HCT116 (cell line): ENCODE measurements at regions not wholly inside any gene's neighbourhood (a gene's known extent, or its start where the extent isn't known, plus 50 kb on each side); places are given as distances from the start of the nearest gene placed in this dataset.

ENCODE experiments used
- ATAC-seq: fragments of 200-7000 bp; cut with Tn5 transposase; 2 replicates; pipeline ENCODE4 v1.9.1; 2020; ENCODE audit warnings: mild to moderate bottlenecking, moderate library complexity
- BruUV-seq: library from RNA; stranded (reverse); fragments of 400-500 nt; replicated peaks from 2 replicates; lab custom pipeline; 2021; lab: Mats Ljungman, UMichigan
- CTCF ChIA-PET: fragments of 300-600 bp; sonication (Branson Sonifier 250); formaldehyde crosslinking; loops from one replicate; lab custom pipeline; 2021; ENCODE audit warnings: antibody characterized with exemption; lab: Charles Lee
- POLR2A ChIA-PET: fragments of 300-600, 350-600 bp; sonication (Branson Sonifier 250); formaldehyde crosslinking; loops from one replicate; lab custom pipeline; 2021; ENCODE audit warnings: antibody characterized with exemption; lab: Charles Lee
- RAD21 ChIA-PET, 2 experiments: fragments of 300-600 bp; sonication (Branson Sonifier 250); formaldehyde crosslinking; loops; one replicate each; lab custom pipeline; 2023; ENCODE audit warnings: low total read pairs in 2 of 2; ENCODE audit not compliant: uncharacterized antibody in 2 of 2, unreplicated experiment in 2 of 2, low non-redundant PET in 1 of 2; lab: Charles Lee
- DNase-seq: peaks from one replicate; pipeline ENCODE4 v3.0.0-alpha.2; 2010; ENCODE audit warnings: low read depth, low spot score
- H2AFZ ChIP-seq: fragments of 200-600 bp; shearing (Covaris generic), sonication (generic); 2 replicates; pipeline ENCODE4 v1.6.1; 2017; ENCODE audit warnings: low read depth, mixed run types, mixed read lengths, antibody characterized with exemption, low read length; ENCODE audit not compliant: poor library complexity, severe bottlenecking
- H3K27ac ChIP-seq: 2 replicates; pipeline ENCODE4 v1.5.1; 2012; ENCODE audit warnings: low read depth, low read length
- H3K27me3 ChIP-seq: fragments of 200-600 bp; sonication (generic); 2 replicates; pipeline ENCODE4 v1.6.1; 2016; ENCODE audit warnings: mixed run types, low read length, mixed read lengths; ENCODE audit not compliant: insufficient read depth
- H3K36me3 ChIP-seq, 2 experiments: fragments of 200-500 bp in 1 of 2; fragments of 200-600 bp in 1 of 2; sonication (Bioruptor generic) in 1 of 2; sonication (generic) in 1 of 2; 2 replicates each; pipeline versions ENCODE4 v1.5.1 to v1.6.1; 2014 to 2016; ENCODE audit warnings: low read length in 2 of 2, inconsistent platforms in 1 of 2, mixed read lengths in 1 of 2, mixed run types in 1 of 2; ENCODE audit not compliant: insufficient read depth in 2 of 2, control insufficient read depth in 1 of 2
- H3K4me1 ChIP-seq, 2 experiments: fragments of 200-600 bp in 1 of 2; sonication (generic) in 1 of 2; 2 replicates each; pipeline versions ENCODE4 v1.5.1 to v1.6.1; 2012 to 2017; ENCODE audit warnings: low read length in 2 of 2, inconsistent platforms in 1 of 2, mild to moderate bottlenecking in 1 of 2, mixed read lengths in 1 of 2, mixed run types in 1 of 2, moderate library complexity in 1 of 2; ENCODE audit not compliant: insufficient read depth in 2 of 2, control insufficient read depth in 1 of 2
- H3K4me2 ChIP-seq: fragments of 200-600 bp; sonication (generic); 2 replicates; pipeline ENCODE4 v1.6.1; 2017; ENCODE audit warnings: mixed run types, low read length, mixed read lengths
- H3K4me3 ChIP-seq, 2 experiments: fragments of 200-600 bp in 1 of 2; sonication (generic) in 1 of 2; replicated peaks in 1 of 2; 2 replicates each; pipeline ENCODE4 v1.5.1; 2011 to 2016; ENCODE audit warnings: low read length in 2 of 2, control low read depth in 1 of 2, low read depth in 1 of 2, mild to moderate bottlenecking in 1 of 2, mixed read lengths in 1 of 2, mixed run types in 1 of 2
- H3K79me2 ChIP-seq: fragments of 200-600 bp; sonication (generic); 2 replicates; pipeline ENCODE4 v1.6.1; 2017; ENCODE audit warnings: mild to moderate bottlenecking, mixed run types, low read length, moderate library complexity, mixed read lengths; ENCODE audit not compliant: insufficient read depth
- H3K9ac ChIP-seq: fragments of 200-600 bp; sonication (generic); 2 replicates; pipeline ENCODE4 v1.6.1; 2016; ENCODE audit warnings: low read length, mixed read lengths
- H3K9me2 ChIP-seq: fragments of 200-600 bp; sonication (generic), shearing (Covaris generic); 2 replicates; pipeline ENCODE4 v1.6.1; 2017; ENCODE audit warnings: mixed run types, mild to moderate bottlenecking, moderate library complexity; ENCODE audit not compliant: insufficient read depth
- H3K9me3 ChIP-seq, 2 experiments: fragments of 200-500 bp in 1 of 2; fragments of 200-600 bp in 1 of 2; sonication (Bioruptor generic) in 1 of 2; sonication (generic) in 1 of 2; 2 replicates each; pipeline ENCODE4 v1.6.1; 2014 to 2017; ENCODE audit warnings: low read length in 2 of 2, mixed read lengths in 2 of 2, inconsistent platforms in 1 of 2, low read depth in 1 of 2, mild to moderate bottlenecking in 1 of 2, mixed run types in 1 of 2, moderate library complexity in 1 of 2; ENCODE audit not compliant: control insufficient read depth in 1 of 2, insufficient read depth in 1 of 2
- H4K20me1 ChIP-seq: fragments of 200-600 bp; sonication (generic), shearing (Covaris generic); 2 replicates; pipeline ENCODE4 v1.6.1; 2017; ENCODE audit warnings: mixed run types, mild to moderate bottlenecking, moderate library complexity; ENCODE audit not compliant: insufficient read depth
- FOSL1 ChIP-seq: IDR thresholded peaks from 2 replicates; pipeline ENCODE4 v1.6.1; 2012; ENCODE audit warnings: low read depth
- POLR2A ChIP-seq: IDR thresholded peaks from 2 replicates; pipeline ENCODE4 v1.7.0; 2011; ENCODE audit warnings: borderline replicate concordance; ENCODE audit not compliant: insufficient read depth, insufficient read length; ENCODE audit errors: extremely low read depth
- POLR2AphosphoS5 ChIP-seq: IDR thresholded peaks from 2 replicates; pipeline ENCODE4 v1.6.1; 2011; ENCODE audit warnings: mild to moderate bottlenecking, low read depth, low read length, moderate library complexity
- REST ChIP-seq: IDR thresholded peaks from 2 replicates; pipeline ENCODE4 v1.6.1; 2012; ENCODE audit warnings: low read depth
- SP1 ChIP-seq: IDR thresholded peaks from 2 replicates; pipeline ENCODE4 v1.6.1; 2012; ENCODE audit warnings: low read depth
- SRF ChIP-seq: IDR thresholded peaks from 2 replicates; pipeline ENCODE4 v1.6.1; 2012; ENCODE audit warnings: low read depth
- TCF7L2 ChIP-seq: IDR thresholded peaks from 2 replicates; pipeline ENCODE4 v1.7.0; 2011; ENCODE audit warnings: borderline replicate concordance, inconsistent platforms; ENCODE audit not compliant: insufficient read depth, insufficient read length; ENCODE audit errors: extremely low read depth
- ZBTB33 ChIP-seq: IDR thresholded peaks from 2 replicates; pipeline ENCODE4 v1.6.1; 2011; ENCODE audit warnings: mild to moderate bottlenecking, low read length, moderate library complexity; ENCODE audit not compliant: insufficient replicate concordance; ENCODE audit errors: extremely low read depth
- intact Hi-C: fragments of 100-400 bp; cut with micrococcal nuclease; formaldehyde crosslinking; loops from 2 replicates; pipeline ENCODE4 v1.10.0; 2022

- Histone ChIP-seq H3K4me1 (no peaks in the 10 kb centered on the region), H3K9me2 (no peaks in the 10 kb centered on the region), H3K27ac (no peak overlapping the region), H2AFZ (no peak overlapping the region), H3K27me3 (no peaks in the 10 kb centered on the region)
- no peak for ATAC-seq
- intact Hi-C loops, result no loop called here
- no peak for TF ChIP-seq POLR2A
- no peak for TF ChIP-seq TCF7L2
- TF ChIP-seq SRF, result no peak
- TF ChIP-seq ZBTB33, result no peak
- no peak for TF ChIP-seq REST
- no peak for TF ChIP-seq SP1
- no peak for TF ChIP-seq POLR2AphosphoS5
- TF ChIP-seq FOSL1, result no peak
- TF ChIP-seq, all 23 proteins: peak for 0
- POLR2A ChIA-PET, result interaction anchor here (1.1 kb wide), 1 partner anchor 53 kb away, joined by 3 read pairs; no protein-coding TSS in a partner anchor
- CTCF ChIA-PET, result no interaction called here
- no peaks in the 10 kb centered on the region for H3K79me2 ChIP-seq
- no peak overlapping the region for H3K4me2 ChIP-seq
- H3K9ac ChIP-seq, result no peak overlapping the region
- no peak for DNase-seq
- no peaks in the 10 kb centered on the region for H3K36me3 ChIP-seq
- H3K4me3 ChIP-seq, result no peak overlapping the region
- RAD21 ChIA-PET, result no interaction called here
- H3K9me3 ChIP-seq, result no peaks in the 10 kb centered on the region
- no peaks in the 10 kb centered on the region for H4K20me1 ChIP-seq
- no TSS peak for BruUV-seq
Measured at GRCh38 chr7:115153176-115153575, 231.3 kb downstream of the MDFIC start.
